A172 (cell line): ENCODE measurements at regions not wholly inside any gene's neighbourhood (a gene's known extent, or its start where the extent isn't known, plus 50 kb on each side); places are given as distances from the start of the nearest gene placed in this dataset.

Experiments
- DNase-seq: peaks from one replicate; pipeline ENCODE4 v3.0.0-alpha.2; 2015; ENCODE audit warnings: low spot score

GRCh38 chr18:69109686-69110085 lies 291.0 kb upstream of the DOK6 start:
- DNase-seq: no peak

GRCh38 chr18:69120833-69121232 lies 279.9 kb upstream of the DOK6 start:
- DNase-seq: no peak

- no peak for DNase-seq
Observed at GRCh38 chr18:69123421-69123820, 277.3 kb upstream of the DOK6 start.

- no peak for DNase-seq
Observed at GRCh38 chr18:69127873-69128500, 272.7 kb upstream of the DOK6 start.

GRCh38 chr18:69128566-69128965 lies 272.1 kb upstream of the DOK6 start:
- no peak for DNase-seq

- DNase-seq: no peak
Observed at GRCh38 chr18:69128978-69129377, 271.7 kb upstream of the DOK6 start.

- no peak for DNase-seq
Observed at GRCh38 chr18:69138088-69138487, 262.6 kb upstream of the DOK6 start.

- DNase-seq: no peak
Observed at GRCh38 chr18:69143084-69143483, 257.6 kb upstream of the DOK6 start.

- DNase-seq: no peak
Observed at GRCh38 chr18:69152436-69152835, 248.3 kb upstream of the DOK6 start.

- no peak for DNase-seq
Observed at GRCh38 chr18:69157906-69158305, 242.8 kb upstream of the DOK6 start.

- DNase-seq: no peak
Observed at GRCh38 chr18:69158944-69159343, 241.7 kb upstream of the DOK6 start.

GRCh38 chr18:69161383-69162028 lies 239.2 kb upstream of the DOK6 start:
- peak; percentile 22 for DNase-seq

GRCh38 chr18:69162649-69163048 lies 238.0 kb upstream of the DOK6 start:
- no peak for DNase-seq

- DNase-seq: no peak
Observed at GRCh38 chr18:69172046-69172445, 228.6 kb upstream of the DOK6 start.

- no peak for DNase-seq
Observed at GRCh38 chr18:69175681-69176080, 225.0 kb upstream of the DOK6 start.

GRCh38 chr18:69176741-69177140 lies 223.9 kb upstream of the DOK6 start:
- DNase-seq: no peak

- no peak for DNase-seq
Observed at GRCh38 chr18:69177702-69178101, 223.0 kb upstream of the DOK6 start.

GRCh38 chr18:69186162-69186561 lies 214.5 kb upstream of the DOK6 start:
- DNase-seq: no peak

- DNase-seq: no peak
Observed at GRCh38 chr18:69196336-69196735, 204.4 kb upstream of the DOK6 start.

- DNase-seq: no peak
Observed at GRCh38 chr18:69205925-69206324, 194.8 kb upstream of the DOK6 start.

- DNase-seq: no peak
Observed at GRCh38 chr18:69208545-69208944, 192.1 kb upstream of the DOK6 start.

- DNase-seq: no peak
Observed at GRCh38 chr18:69209761-69210160, 190.9 kb upstream of the DOK6 start.

- DNase-seq: no peak
Observed at GRCh38 chr18:69213842-69214241, 186.8 kb upstream of the DOK6 start.

- no peak for DNase-seq
Observed at GRCh38 chr18:69215161-69215560, 185.5 kb upstream of the DOK6 start.
